Spleen (tissue), 11 donors: ENCODE measurements at regions not wholly inside any gene's neighbourhood (a gene's known extent, or its start where the extent isn't known, plus 50 kb on each side); places are given as distances from the start of the nearest gene placed in this dataset.

ENCODE experiments used
- DNase-seq: peaks from one replicate; pipeline ENCODE4 v3.0.0-alpha.2; 2020
- H3K27ac ChIP-seq, 8 donors: fragments of 200-600 bp; sonication (generic) in 7 of 8; 1 replicate in 4 of 8; 2 replicates in 4 of 8; pipeline versions ENCODE4 v1.5.0 to v1.8.0; 2016 to 2021; ENCODE audit warnings: inconsistent platforms in 4 of 8, mild to moderate bottlenecking in 4 of 8, moderate library complexity in 1 of 8
- H3K27me3 ChIP-seq, 7 donors: fragments of 200-600 bp; sonication (generic) in 6 of 7; replicated peaks in 1 of 7; 1 replicate in 4 of 7; 2 replicates in 3 of 7; pipeline versions ENCODE4 v1.5.0 to v1.8.0; 2016 to 2021; ENCODE audit warnings: inconsistent platforms in 3 of 7, mild to moderate bottlenecking in 1 of 7
- H3K36me3 ChIP-seq, 6 donors: fragments of 200-600 bp; sonication (generic) in 5 of 6; 1 replicate in 4 of 6; 2 replicates in 2 of 6; pipeline versions ENCODE4 v1.5.0 to v1.8.0; 2016 to 2021; ENCODE audit warnings: inconsistent platforms in 2 of 6
- H3K4me1 ChIP-seq, 6 donors: fragments of 200-600 bp; sonication (generic) in 5 of 6; 1 replicate in 3 of 6; 2 replicates in 3 of 6; pipeline versions ENCODE4 v1.5.0 to v1.8.0; 2016 to 2021; ENCODE audit warnings: inconsistent platforms in 3 of 6
- H3K4me3 ChIP-seq, 8 donors: fragments of 200-600 bp; sonication (generic) in 7 of 8; 1 replicate in 4 of 8; 2 replicates in 4 of 8; pipeline versions ENCODE4 v1.5.0 to v1.8.0; 2016 to 2021; ENCODE audit warnings: inconsistent platforms in 4 of 8, mild to moderate bottlenecking in 4 of 8, moderate library complexity in 2 of 8
- H3K9me3 ChIP-seq, 8 donors: fragments of 200-600 bp; sonication (generic) in 7 of 8; 1 replicate in 4 of 8; 2 replicates in 4 of 8; pipeline versions ENCODE4 v1.5.0 to v1.8.0; 2016 to 2021; ENCODE audit warnings: inconsistent platforms in 4 of 8
- POLR2A ChIP-seq, 3 donors: fragments of 450-650 bp; IDR thresholded peaks; one replicate each; pipeline ENCODE4 v1.5.1; 2017; ENCODE audit warnings: antibody characterized with exemption in 3 of 3, mild to moderate bottlenecking in 1 of 3
- POLR2AphosphoS5 ChIP-seq, 3 donors: sonication (generic); formaldehyde crosslinking; IDR thresholded peaks; one replicate each; pipeline ENCODE4 v1.5.1; 2017; ENCODE audit warnings: antibody characterized with exemption in 3 of 3
- WGBS, 5 donors: extraction: QIAGEN DNeasy Blood & Tissue Kit in 3 of 5; methylation state at CpG; one replicate each; pipeline versions ENCODE4 v1.1.5 to v1.1.7; 2013 to 2018; 5-methylcytosine and 5-hydroxymethylcytosine counted together
- intact Hi-C: fragments of 100-400 bp; cut with DNase I; formaldehyde crosslinking; loops from one replicate; pipeline ENCODE4 v1.15.0; 2023; ENCODE audit warnings: low total_unique reads
- TF ChIP-seq, protein P1 (sequence below), 11 experiments: fragments of 200-600 bp in 7 of 11; fragments of 450-650 bp in 4 of 11; sonication (generic) in 4 of 11; IDR thresholded peaks in 8 of 11; conservative IDR thresholded peaks in 3 of 11; 1 replicate in 7 of 11; 2 replicates in 4 of 11; pipeline versions ENCODE4 v1.4.0 to v1.8.0; 2016 to 2021; ENCODE audit warnings: antibody characterized with exemption in 11 of 11, inconsistent platforms in 4 of 11, mild to moderate bottlenecking in 1 of 11
- donor health status: healthy with polysubstance abuse.
- donor health status: DM: no; HTN: no; CAD: no; lungs with moderate emphysema.
- donor health status: DM: no; HTN: no; CAD: no.
- donor health status: Bipolar disorder and iron deficiency.
- donor health status: healthy.
- donor health status: DM: no; HTN: no; CAD: no.
- donor health status: DM: yes; HTN: yes; CAD: no.

DNA sequence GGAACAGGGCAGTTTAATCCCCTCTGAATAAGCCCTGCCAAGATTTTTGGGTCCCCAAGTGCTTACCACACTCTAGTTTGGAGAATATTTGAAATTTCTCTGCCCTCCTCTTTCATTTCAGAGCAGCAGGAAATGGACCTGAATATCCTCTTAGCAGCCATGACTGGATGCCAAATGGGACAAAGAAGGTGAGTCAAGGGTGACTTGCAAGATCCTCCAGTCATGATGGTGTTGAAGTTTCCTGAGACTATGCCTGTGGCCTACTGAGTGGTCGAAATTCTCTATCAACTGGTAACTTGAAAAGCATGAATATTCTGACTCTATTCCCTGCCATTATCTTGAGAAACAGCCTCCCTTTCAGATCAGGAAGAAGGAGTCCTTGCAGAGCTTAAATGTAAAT is 1674.7 kb upstream of the SEL1L start:
- Histone ChIP-seq H3K4me1 (no peaks in the 10 kb centered on the region), H3K27me3 (no peaks in the 10 kb centered on the region), H3K27ac (peak overlapping the region in 1 of 8 donors; percentile 39), H3K36me3 (no peaks in the 10 kb centered on the region), H3K4me3 (no peak overlapping the region), H3K9me3 (peaks cover 0 to 10% (median 0%) of the 10 kb centered on the region in 8 donors)
- no peak for TF ChIP-seq POLR2AphosphoS5 (IDR thresholded peaks at IDR 0.05)
- TF ChIP-seq, protein P1, sequence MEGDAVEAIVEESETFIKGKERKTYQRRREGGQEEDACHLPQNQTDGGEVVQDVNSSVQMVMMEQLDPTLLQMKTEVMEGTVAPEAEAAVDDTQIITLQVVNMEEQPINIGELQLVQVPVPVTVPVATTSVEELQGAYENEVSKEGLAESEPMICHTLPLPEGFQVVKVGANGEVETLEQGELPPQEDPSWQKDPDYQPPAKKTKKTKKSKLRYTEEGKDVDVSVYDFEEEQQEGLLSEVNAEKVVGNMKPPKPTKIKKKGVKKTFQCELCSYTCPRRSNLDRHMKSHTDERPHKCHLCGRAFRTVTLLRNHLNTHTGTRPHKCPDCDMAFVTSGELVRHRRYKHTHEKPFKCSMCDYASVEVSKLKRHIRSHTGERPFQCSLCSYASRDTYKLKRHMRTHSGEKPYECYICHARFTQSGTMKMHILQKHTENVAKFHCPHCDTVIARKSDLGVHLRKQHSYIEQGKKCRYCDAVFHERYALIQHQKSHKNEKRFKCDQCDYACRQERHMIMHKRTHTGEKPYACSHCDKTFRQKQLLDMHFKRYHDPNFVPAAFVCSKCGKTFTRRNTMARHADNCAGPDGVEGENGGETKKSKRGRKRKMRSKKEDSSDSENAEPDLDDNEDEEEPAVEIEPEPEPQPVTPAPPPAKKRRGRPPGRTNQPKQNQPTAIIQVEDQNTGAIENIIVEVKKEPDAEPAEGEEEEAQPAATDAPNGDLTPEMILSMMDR (IDR thresholded peaks at IDR 0.05 in 8 of 11, conservative IDR thresholded peaks at IDR 0.05 in 3 of 11): no peak
- TF ChIP-seq POLR2A (IDR thresholded peaks at IDR 0.05): no peak
- intact Hi-C loops: no loop called here
- DNase-seq: no peak
- 53 to 75% (median 60%) methylated on average over 1 of the region's 1 CpG for WGBS, 5 donors

DNA sequence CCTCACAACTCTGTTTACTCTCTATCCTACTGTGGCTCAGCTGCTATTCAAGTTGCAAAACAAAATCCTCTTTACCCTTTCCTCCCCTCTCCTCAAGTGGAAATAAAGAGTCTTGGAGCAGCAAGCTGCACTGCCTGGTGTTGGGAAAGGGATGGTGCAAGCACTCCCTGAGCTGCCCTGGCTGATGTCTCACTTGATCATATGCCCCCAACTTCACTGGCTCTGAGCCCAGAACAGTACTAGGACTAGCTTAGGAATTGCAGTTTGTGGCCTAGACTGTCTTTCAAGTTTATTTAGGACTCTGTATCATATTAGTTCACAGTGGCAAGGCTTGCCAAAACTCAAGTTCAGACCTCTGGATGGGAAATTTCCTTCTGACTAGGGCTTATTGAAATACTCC is 1683.8 kb upstream of the SEL1L start:
- DNase-seq: no peak
- H3K9me3 ChIP-seq: peaks cover 0 to 9% (median 0%) of the 10 kb centered on the region in 8 donors
- no peaks in the 10 kb centered on the region for H3K4me1 ChIP-seq
- H3K4me3 ChIP-seq: peak overlapping the region in 1 of 8 donors; percentile 6
- intact Hi-C loops: no loop called here
- TF ChIP-seq POLR2A (IDR thresholded peaks at IDR 0.05) (no peak), POLR2AphosphoS5 (IDR thresholded peaks at IDR 0.05) (no peak)
- no peaks in the 10 kb centered on the region for H3K27me3 ChIP-seq
- H3K36me3 ChIP-seq: no peaks in the 10 kb centered on the region
- H3K27ac ChIP-seq: no peak overlapping the region

DNA sequence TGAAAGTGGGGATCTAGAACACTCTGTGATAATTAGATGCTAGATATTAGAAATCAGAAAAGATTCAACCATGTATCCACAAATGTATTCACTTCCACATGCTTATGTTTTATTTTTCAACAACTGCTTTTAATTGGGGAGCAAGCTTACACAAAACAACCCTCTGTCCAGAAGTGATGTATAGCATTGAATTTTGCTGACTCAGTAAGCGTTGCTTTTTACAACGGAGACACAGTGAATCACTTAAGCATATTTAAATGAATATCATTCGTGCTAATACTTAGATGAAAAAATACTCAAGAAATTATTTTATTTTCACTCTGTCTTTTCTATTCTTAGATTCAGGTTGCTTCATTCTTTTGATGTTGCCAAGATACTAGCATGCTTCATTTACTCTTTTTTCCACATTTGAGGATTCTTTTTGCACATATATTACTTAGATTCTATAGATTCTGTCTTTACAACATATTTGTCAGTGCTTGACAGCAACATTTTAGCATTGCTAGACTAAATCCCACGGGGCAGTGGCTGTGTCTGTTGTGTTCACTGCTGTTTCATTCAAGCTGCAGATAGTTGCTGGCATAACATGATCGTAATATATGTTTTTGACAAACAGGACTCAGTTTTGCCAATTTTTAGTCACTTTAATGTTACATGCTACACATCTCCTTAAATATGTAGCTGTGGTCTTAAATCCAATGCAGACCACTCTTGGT is 1714.4 kb upstream of the SEL1L start:
- TF ChIP-seq, protein P1 (IDR thresholded peaks at IDR 0.05 in 8 of 11, conservative IDR thresholded peaks at IDR 0.05 in 3 of 11): no peak
- TF ChIP-seq POLR2AphosphoS5 (IDR thresholded peaks at IDR 0.05) (no peak), POLR2A (IDR thresholded peaks at IDR 0.05) (no peak)
- Histone ChIP-seq H3K4me1 (no peaks in the 10 kb centered on the region), H3K9me3 (peaks cover 0 to 22% (median 11%) of the 10 kb centered on the region in 8 donors), H3K36me3 (no peaks in the 10 kb centered on the region), H3K27me3 (no peaks in the 10 kb centered on the region), H3K4me3 (no peak overlapping the region), H3K27ac (no peak overlapping the region)
- WGBS, 5 donors: 63 to 76% (median 73%) methylated on average over 5 of the region's 5 CpGs
- no peak for DNase-seq
- intact Hi-C loops: no loop called here

DNA sequence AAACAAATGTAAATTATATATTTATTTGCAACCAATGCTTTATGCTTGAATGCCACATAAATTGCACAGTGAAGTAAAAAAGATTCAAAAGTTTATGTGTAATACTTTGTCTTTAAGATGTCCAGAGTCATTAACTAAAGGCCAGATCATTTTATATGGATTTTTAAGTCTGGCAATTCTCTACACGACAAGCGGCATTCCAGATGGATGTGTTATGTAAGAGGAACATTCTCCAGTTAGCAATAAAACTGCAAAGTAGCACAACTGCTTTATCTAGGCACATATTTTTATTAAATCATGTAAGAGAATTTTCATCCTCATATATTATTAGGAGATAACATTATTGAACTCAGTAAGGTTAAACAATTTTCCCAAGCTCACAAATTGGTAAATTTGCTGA is 1717.7 kb upstream of the SEL1L start:
- Histone ChIP-seq H3K4me3 (no peak overlapping the region), H3K36me3 (no peaks in the 10 kb centered on the region), H3K9me3 (peaks cover 0 to 4% (median 0%) of the 10 kb centered on the region in 8 donors), H3K27ac (no peak overlapping the region), H3K4me1 (no peaks in the 10 kb centered on the region), H3K27me3 (no peaks in the 10 kb centered on the region)
- WGBS, 5 donors: 82 to 91% (median 86%) methylated on average over 2 of the region's 2 CpGs
- TF ChIP-seq POLR2AphosphoS5 (IDR thresholded peaks at IDR 0.05) (no peak), POLR2A (IDR thresholded peaks at IDR 0.05) (no peak)
- TF ChIP-seq, protein P1 (IDR thresholded peaks at IDR 0.05 in 8 of 11, conservative IDR thresholded peaks at IDR 0.05 in 3 of 11): no peak
- intact Hi-C loops: no loop called here
- DNase-seq: no peak
